HepG2 (cell line): ENCODE measurements at regions not wholly inside any gene's neighbourhood (a gene's known extent, or its start where the extent isn't known, plus 50 kb on each side); places are given as distances from the start of the nearest gene placed in this dataset.

Experiments used
- ATAC-seq: fragments of 200-7000 bp; cut with Tn5 transposase; 3 replicates; pipeline ENCODE4 v1.9.1; 2020; ENCODE audit warnings: mild to moderate bottlenecking, moderate library complexity
- BruUV-seq: library from RNA; stranded (reverse); fragments of 400-500 nt; replicated peaks from 2 replicates; lab custom pipeline; 2021; lab: Mats Ljungman, UMichigan
- CTCF ChIA-PET: fragments of 300-600 bp; formaldehyde crosslinking; extraction: SDS; loops from one replicate; lab custom pipeline; 2021; ENCODE audit warnings: low total read pairs, inconsistent platforms, low intra/inter-chr PET ratio; lab: Yijun Ruan, JAX
- POLR2A ChIA-PET: fragments of 350-600 bp; sonication (Branson Sonifier 250); formaldehyde crosslinking; loops from one replicate; lab custom pipeline; 2020; ENCODE audit warnings: antibody characterized with exemption, inconsistent platforms; lab: Yijun Ruan, JAX
- DNase-seq: peaks from one replicate; pipeline ENCODE4 v3.0.0-alpha.2; 2015; ENCODE audit warnings: low spot score
- FAIRE-seq: peaks from 3 replicates; lab custom pipeline; 2011; peaks lifted over from hg19 to GRCh38; lab: Jason Lieb, UNC
- H2AFZ ChIP-seq: one replicate; pipeline ENCODE4 v1.6.1; 2011; ENCODE audit warnings: low read length, inconsistent platforms
- H3K27ac ChIP-seq: fragments of 300-600 bp; 3 replicates; pipeline ENCODE4 v1.8.0; 2011; ENCODE audit warnings: mixed run types, mild to moderate bottlenecking, mixed read lengths, low read length, inconsistent platforms; ENCODE audit not compliant: insufficient read depth; ENCODE audit errors: extremely low read length
- H3K27me3 ChIP-seq, 2 experiments: fragments of 200-600 bp in 1 of 2; 2 replicates in 1 of 2; 3 replicates in 1 of 2; pipeline versions ENCODE4 v1.6.0 to v1.8.0; 2011; ENCODE audit warnings: low read length in 2 of 2, mild to moderate bottlenecking in 2 of 2, moderate library complexity in 2 of 2, inconsistent platforms in 1 of 2; ENCODE audit not compliant: insufficient read depth in 2 of 2, control insufficient read depth in 1 of 2
- H3K36me3 ChIP-seq, 2 experiments: fragments of 200-600 bp in 1 of 2; replicated peaks in 1 of 2; 2 replicates in 1 of 2; 3 replicates in 1 of 2; pipeline versions ENCODE4 v1.5.1 to v1.8.0; 2011; ENCODE audit warnings: low read length in 2 of 2, inconsistent platforms in 1 of 2; ENCODE audit not compliant: insufficient read depth in 2 of 2, control insufficient read depth in 1 of 2
- H3K4me1 ChIP-seq: 2 replicates; pipeline ENCODE4 v1.5.1; 2012; ENCODE audit warnings: low read length, inconsistent platforms; ENCODE audit not compliant: insufficient read depth
- H3K4me2 ChIP-seq: 2 replicates; pipeline ENCODE4 v1.6.0; 2011; ENCODE audit warnings: low read depth, low read length, inconsistent platforms
- H3K4me3 ChIP-seq, 3 experiments: fragments of 200-600 bp in 1 of 3; sonication (generic), shearing (Covaris generic) in 1 of 3; replicated peaks in 1 of 3; 2 replicates each; pipeline ENCODE4 v1.5.1; 2011 to 2016; ENCODE audit warnings: low read length in 3 of 3, inconsistent platforms in 2 of 3, low read depth in 2 of 3, mild to moderate bottlenecking in 2 of 3, control low read depth in 1 of 3, mixed read lengths in 1 of 3; ENCODE audit not compliant: insufficient read depth in 1 of 3
- H3K79me2 ChIP-seq: one replicate; pipeline ENCODE4 v1.6.1; 2011; ENCODE audit warnings: low read length, inconsistent platforms; ENCODE audit not compliant: insufficient read depth
- H3K9ac ChIP-seq: 2 replicates; pipeline ENCODE4 v1.6.0; 2011; ENCODE audit warnings: mild to moderate bottlenecking, low read depth, low read length, inconsistent platforms; ENCODE audit not compliant: insufficient read depth
- H3K9me3 ChIP-seq: 2 replicates; pipeline ENCODE4 v1.5.1; 2012; ENCODE audit warnings: mild to moderate bottlenecking, low read length
- H4K20me1 ChIP-seq: 2 replicates; pipeline ENCODE4 v1.6.0; 2011; ENCODE audit warnings: inconsistent platforms, mild to moderate bottlenecking, low read length, moderate library complexity; ENCODE audit not compliant: insufficient read depth
- ARID3A ChIP-seq: IDR thresholded peaks from 2 replicates; pipeline ENCODE4 v1.6.1; 2012; ENCODE audit warnings: low read depth, low read length, improper control_type of control experiment
- DPF2 ChIP-seq: sonication (generic); formaldehyde crosslinking; IDR thresholded peaks from 2 replicates; pipeline ENCODE4 v1.4.0; 2020; ENCODE audit warnings: mild to moderate bottlenecking, low read depth, missing genetic modification reagents, borderline replicate concordance
- FOXK2 ChIP-seq: fragments of 450-650 bp; IDR thresholded peaks from 2 replicates; pipeline ENCODE4 v1.6.1; 2016
- MAFG ChIP-seq: sonication (generic); formaldehyde crosslinking; IDR thresholded peaks from 2 replicates; pipeline ENCODE4 v1.5.1; 2020; ENCODE audit warnings: mild to moderate bottlenecking, missing genetic modification reagents
- MBD4 ChIP-seq: IDR thresholded peaks from 2 replicates; pipeline ENCODE4 v1.6.1; 2012; ENCODE audit warnings: low read length, inconsistent platforms, borderline replicate concordance
- MED13 ChIP-seq: sonication (generic); formaldehyde crosslinking; IDR thresholded peaks from 2 replicates; pipeline ENCODE4 v1.5.0; 2020; ENCODE audit warnings: missing genetic modification reagents
- NFYC ChIP-seq: IDR thresholded peaks from 2 replicates; pipeline ENCODE4 v1.6.1; 2016; ENCODE audit warnings: missing genetic modification reagents, missing compliant biosample characterization
- SOX6 ChIP-seq, 2 experiments: fragments of 450-650 bp in 1 of 2; sonication (generic) in 1 of 2; formaldehyde crosslinking in 1 of 2; IDR thresholded peaks; 2 replicates each; pipeline versions ENCODE4 v1.4.0 to v1.6.1; 2017 to 2020; ENCODE audit warnings: antibody characterized with exemption in 1 of 2, mild to moderate bottlenecking in 1 of 2, missing genetic modification reagents in 1 of 2
- WIZ ChIP-seq: sonication (generic); formaldehyde crosslinking; IDR thresholded peaks from 2 replicates; pipeline ENCODE4 v1.5.1; 2020; ENCODE audit warnings: mild to moderate bottlenecking, missing genetic modification reagents
- ZBTB46 ChIP-seq: sonication (generic); formaldehyde crosslinking; IDR thresholded peaks from 2 replicates; pipeline ENCODE4 v1.4.0; 2020; ENCODE audit warnings: mild to moderate bottlenecking, missing genetic modification reagents, borderline replicate concordance
- ZBTB8A ChIP-seq: sonication (generic); formaldehyde crosslinking; IDR thresholded peaks from 2 replicates; pipeline ENCODE4 v1.4.0; 2020; ENCODE audit warnings: mild to moderate bottlenecking, low read depth, missing genetic modification reagents, borderline replicate concordance
- ZFP90 ChIP-seq: sonication (generic); formaldehyde crosslinking; IDR thresholded peaks from 2 replicates; pipeline ENCODE4 v1.8.0; 2022; ENCODE audit warnings: missing genetic modification reagents, mild to moderate bottlenecking, inconsistent platforms, borderline replicate concordance
- ZFX ChIP-seq: sonication (generic); formaldehyde crosslinking; IDR thresholded peaks from 2 replicates; pipeline ENCODE4 v1.4.0; 2020; ENCODE audit warnings: mild to moderate bottlenecking, low read depth, missing genetic modification reagents, moderate library complexity
- ZNF580 ChIP-seq: IDR thresholded peaks from 2 replicates; pipeline ENCODE4 v1.6.1; 2016; ENCODE audit warnings: low read depth, borderline replicate concordance
- ZNF850 ChIP-seq: sonication (generic); formaldehyde crosslinking; conservative IDR thresholded peaks from 2 replicates; pipeline ENCODE4 v1.9.0; 2021; ENCODE audit warnings: mild to moderate bottlenecking, missing genetic modification reagents
- WGBS: methylation state at CpG from one replicate; pipeline ENCODE4 v1.1.6; 2017; ENCODE audit warnings: low lambda C conversion rate; 5-methylcytosine and 5-hydroxymethylcytosine counted together
- in situ Hi-C: cut with HindIII; loops from 2 replicates; pipeline ENCODE4 v1.10.0; 2017; ENCODE audit warnings: low pct_unique_long_range_greater_than_20kb; ENCODE audit not compliant: extremely low pct_ligation_motif_present
- intact Hi-C: fragments of 100-400 bp; cut with micrococcal nuclease; formaldehyde crosslinking; loops from one replicate; pipeline ENCODE4 v1.10.0; 2022; ENCODE audit not compliant: unreplicated experiment

- BruUV-seq = no TSS peak
- POLR2A ChIA-PET = interaction anchor here (1.4 kb wide), 1 partner anchor 8 kb away, joined by 4 read pairs; no protein-coding TSS in a partner anchor
- intact Hi-C loops (no loop called here), in situ Hi-C loops (no loop called here)
- no peak for DNase-seq
- Histone ChIP-seq H3K27me3 (no peaks in the 10 kb centered on the region), H3K4me1 (peaks cover 38% of the 10 kb centered on the region), H2AFZ (no peak overlapping the region), H3K9me3 (no peaks in the 10 kb centered on the region), H4K20me1 (no peaks in the 10 kb centered on the region), H3K79me2 (peaks cover 44% of the 10 kb centered on the region), H3K27ac (no peak overlapping the region), H3K4me2 (no peak overlapping the region), H3K9ac (no peak overlapping the region), H3K36me3 (peaks cover 6 to 32% of the 10 kb centered on the region in 2 experiments), H3K4me3 (no peak overlapping the region)
- 95% methylated on average over 7 of the region's 7 CpGs for WGBS
- ATAC-seq = no peak
- TF ChIP-seq ZBTB8A (CRISPR knock-in tag) (no peak), DPF2 (CRISPR knock-in tag) (no peak), ZNF850 (CRISPR knock-in tag) (no peak)
- no peak for FAIRE-seq
- CTCF ChIA-PET = no interaction called here
Observed at GRCh38 chr19:46963093-46963734, 56.4 kb upstream of the NPAS1 start.

GRCh38 chr19:46967578-46968032 is 52.0 kb upstream of the NPAS1 start:
- Histone ChIP-seq H3K4me2 (no peak overlapping the region), H3K27me3 (no peaks in the 10 kb centered on the region), H3K79me2 (peaks cover 19% of the 10 kb centered on the region), H3K9me3 (no peaks in the 10 kb centered on the region), H3K9ac (no peak overlapping the region), H2AFZ (no peak overlapping the region), H3K4me1 (peaks cover 6% of the 10 kb centered on the region), H3K36me3 (peaks cover 17 to 52% of the 10 kb centered on the region in 2 experiments), H4K20me1 (no peaks in the 10 kb centered on the region), H3K4me3 (no peak overlapping the region), H3K27ac (no peak overlapping the region)
- intact Hi-C loops (no loop called here), in situ Hi-C loops (no loop called here)
- 96% methylated on average over 8 of the region's 8 CpGs for WGBS
- no peak for DNase-seq
- CTCF ChIA-PET = no interaction called here
- no peak for ATAC-seq
- POLR2A ChIA-PET = no interaction called here
- FAIRE-seq = no peak
- BruUV-seq = no TSS peak
- TF ChIP-seq NFYC (no peak), MBD4 (no peak), ZFX (CRISPR knock-in tag) (no peak), MED13 (CRISPR knock-in tag) (no peak), ARID3A (no peak), ZNF580 (no peak), FOXK2 (no peak), MAFG (CRISPR knock-in tag) (no peak), ZBTB46 (no peak), SOX6 (IDR thresholded peaks at IDR 0.05) (no peak), SOX6 (CRISPR knock-in tag; IDR thresholded peaks at IDR 0.05) (no peak), ZFP90 (CRISPR knock-in tag) (no peak), WIZ (CRISPR knock-in tag) (no peak)
